Left forelimb (tissue), 1 donor: ENCODE measurements at regions not wholly inside any gene's neighbourhood (a gene's known extent, or its start where the extent isn't known, plus 50 kb on each side); places are given as distances from the start of the nearest gene placed in this dataset.
"Not testable (repeated sequence)": the region's sequence is repeated elsewhere in the genome, so short reads cannot be mapped to it uniquely, and the experiment has no call there.

Experiments
- DNase-seq: peaks from one replicate; pipeline ENCODE4 v3.0.0-alpha.2; 2018; ENCODE audit warnings: low spot score

DNA sequence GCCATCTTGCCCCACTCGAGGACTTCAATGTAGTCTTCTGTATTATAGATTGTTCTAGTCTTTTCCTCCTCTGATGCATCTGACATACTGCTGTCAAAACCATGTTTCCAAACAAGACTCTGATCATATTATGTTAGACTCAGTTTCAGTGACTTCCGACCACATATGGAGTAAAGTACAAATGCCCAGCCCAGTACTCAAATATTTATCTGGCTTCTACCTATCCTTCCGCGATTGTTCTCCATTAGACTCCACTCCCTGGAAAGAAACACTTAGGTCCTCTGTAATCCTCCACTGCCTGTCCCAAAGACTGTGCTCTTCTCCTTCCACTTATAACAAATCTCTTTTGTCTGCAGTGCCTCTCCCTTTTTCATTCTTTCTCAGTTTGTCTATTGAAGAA is 439.5 kb downstream of the EFNB2 start:
- DNase-seq = no peak

GRCh38 chr13:106095406-106095805 is 440.1 kb downstream of the EFNB2 start:
- DNase-seq = no peak

- DNase-seq = no peak
Observed at GRCh38 chr13:106090001-106090400, 445.5 kb downstream of the EFNB2 start.

- DNase-seq = no peak
Observed at GRCh38 chr13:106089261-106089980, 446.0 kb downstream of the EFNB2 start.

- DNase-seq = no peak
Observed at GRCh38 chr13:106088085-106088484, 447.4 kb downstream of the EFNB2 start.

- DNase-seq = no peak
Observed at GRCh38 chr13:106087201-106087600, 448.3 kb downstream of the EFNB2 start.

- no peak for DNase-seq
Observed at GRCh38 chr13:106083620-106084350, 451.7 kb downstream of the EFNB2 start.

GRCh38 chr13:106081221-106081620 is 454.2 kb downstream of the EFNB2 start:
- DNase-seq = not testable (repeated sequence)

- no peak for DNase-seq
Observed at GRCh38 chr13:106078191-106078590, 457.3 kb downstream of the EFNB2 start.

- DNase-seq = no peak
Observed at GRCh38 chr13:106077017-106077416, 458.4 kb downstream of the EFNB2 start.

- DNase-seq = no peak
Observed at GRCh38 chr13:106072014-106072413, 463.4 kb downstream of the EFNB2 start.

DNA sequence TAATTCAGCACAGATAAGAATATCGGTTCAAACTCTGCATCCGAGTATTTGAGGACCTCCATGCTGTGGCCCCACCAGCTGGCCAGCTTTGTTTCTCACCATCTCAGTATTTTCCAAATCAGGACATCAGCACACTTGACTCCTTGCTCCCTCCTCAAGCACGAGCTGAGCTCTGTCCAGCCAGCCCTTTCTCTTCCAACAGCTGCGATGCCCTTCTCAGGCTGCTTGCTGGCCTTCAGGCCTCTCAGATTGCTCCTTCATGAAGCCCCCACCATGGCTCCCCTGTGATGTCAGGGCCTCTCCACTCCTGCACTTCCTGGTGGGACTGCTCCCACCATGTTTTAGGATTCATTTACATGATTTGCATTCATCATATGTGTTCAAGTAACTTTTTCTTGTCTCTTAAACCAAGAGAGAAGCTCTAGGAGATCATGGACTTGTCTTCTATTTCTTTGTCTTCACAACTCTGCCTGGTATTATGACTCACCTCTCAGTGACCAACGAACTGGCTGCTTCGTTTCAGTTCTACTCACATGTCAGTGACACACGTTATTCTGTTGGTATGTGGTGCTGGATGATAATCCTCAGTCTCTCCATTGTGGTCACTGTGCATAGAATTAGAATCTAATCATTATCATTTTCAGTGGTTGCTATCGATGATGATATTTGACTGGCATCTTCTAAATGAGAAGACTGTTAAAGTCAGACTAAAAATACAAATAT is 471.7 kb downstream of the EFNB2 start:
- DNase-seq = no peak

GRCh38 chr13:106061781-106062180 is 473.7 kb downstream of the EFNB2 start:
- DNase-seq = no peak

DNA sequence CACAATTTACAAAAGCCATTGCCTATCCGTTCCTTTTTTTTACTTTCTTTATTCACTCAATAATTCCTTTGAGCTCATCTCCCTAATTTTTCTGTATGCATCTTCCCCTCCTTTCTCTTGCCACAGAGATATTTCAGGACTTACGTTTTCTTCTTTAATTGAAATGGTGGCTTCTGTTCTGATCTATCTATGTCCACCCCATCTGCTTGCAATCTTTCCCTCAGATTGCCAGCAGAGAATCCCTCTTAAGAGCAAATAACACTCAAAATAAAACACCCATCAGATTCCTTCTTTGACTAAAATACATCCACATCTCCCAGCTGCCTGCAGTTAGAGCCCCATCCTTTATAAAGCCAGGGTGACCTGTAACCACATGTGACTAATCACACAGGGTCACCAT is 478.6 kb downstream of the EFNB2 start:
- DNase-seq = no peak

DNA sequence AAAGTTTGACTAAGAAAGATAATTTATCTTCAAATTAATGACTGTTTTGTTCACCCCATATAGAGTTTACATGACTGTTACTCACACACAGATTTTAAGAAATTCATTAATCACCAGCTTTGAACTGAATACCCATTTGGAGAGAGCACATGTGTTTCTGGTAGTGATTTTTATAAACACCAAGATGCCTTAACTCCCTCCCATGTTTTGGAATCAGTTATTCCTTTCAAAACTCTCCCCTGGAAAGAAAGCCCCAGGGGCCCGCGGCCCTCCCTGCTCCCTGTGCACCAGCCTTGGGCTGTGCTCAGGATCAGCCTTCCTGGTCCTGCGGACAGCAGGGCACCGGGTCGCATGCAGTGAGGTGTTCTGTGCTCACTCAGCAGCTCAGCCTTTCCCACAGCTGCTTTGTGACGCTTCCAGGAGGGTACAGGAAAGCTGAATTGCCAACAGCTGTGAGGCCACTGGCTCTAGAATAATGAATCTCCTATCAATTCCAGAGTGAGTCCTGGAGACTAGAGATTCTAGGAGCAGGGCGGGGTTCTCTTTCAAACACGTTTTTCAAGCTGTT is 483.2 kb downstream of the EFNB2 start:
- DNase-seq = no peak

- DNase-seq = no peak
Observed at GRCh38 chr13:106049171-106049570, 486.3 kb downstream of the EFNB2 start.

DNA sequence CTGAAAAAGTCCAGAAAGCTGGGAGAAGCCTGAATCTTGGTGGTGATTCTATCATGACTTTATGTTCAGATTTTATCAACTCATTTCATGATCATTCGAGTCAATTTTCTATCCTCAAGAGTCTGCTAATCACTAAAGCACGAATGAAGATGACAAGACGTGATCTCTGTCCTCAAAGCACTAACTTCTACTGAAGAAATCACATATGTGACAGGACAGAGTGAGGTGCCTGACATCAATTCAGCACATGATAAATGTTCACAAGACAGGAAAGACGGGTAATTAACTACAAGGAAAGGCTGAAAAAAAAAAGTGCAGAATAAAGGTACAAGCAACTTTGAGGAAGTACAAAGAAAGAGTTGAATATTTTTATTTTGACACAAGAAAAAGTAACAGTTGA is 487.1 kb downstream of the EFNB2 start:
- no peak for DNase-seq

GRCh38 chr13:106047859-106048258 is 487.6 kb downstream of the EFNB2 start:
- no peak for DNase-seq

DNA sequence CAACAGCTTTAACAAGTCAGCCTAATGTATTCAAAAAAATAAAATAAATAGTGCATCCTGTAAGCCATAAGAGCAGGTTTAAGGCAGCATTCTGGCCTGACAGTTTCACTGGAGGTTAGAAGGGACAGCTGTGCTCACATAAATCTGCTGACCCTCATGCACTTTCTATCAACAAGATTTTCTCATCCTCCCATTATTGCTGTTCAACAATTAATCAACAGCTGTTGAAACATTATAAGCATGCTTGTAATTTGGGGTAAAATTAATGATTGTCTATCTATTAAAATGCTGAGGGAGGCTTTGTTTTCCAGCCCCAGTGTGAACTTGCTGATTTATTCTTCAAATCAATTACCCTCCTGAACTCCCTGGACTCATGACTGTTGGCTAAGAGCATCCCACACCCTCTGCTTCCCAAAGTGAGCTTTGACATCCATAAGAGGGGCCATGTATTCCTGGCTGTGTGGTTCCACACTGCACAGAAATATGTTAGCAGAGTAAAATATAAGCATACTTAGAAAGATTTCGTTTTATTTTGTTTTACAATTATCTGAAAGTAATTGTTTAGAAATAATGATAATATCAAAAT is 492.4 kb downstream of the EFNB2 start:
- no peak for DNase-seq

GRCh38 chr13:106041445-106041844 is 494.0 kb downstream of the EFNB2 start:
- no peak for DNase-seq

GRCh38 chr13:106038752-106039151 is 496.7 kb downstream of the EFNB2 start:
- no peak for DNase-seq

- no peak for DNase-seq
Observed at GRCh38 chr13:106036870-106037269, 498.6 kb downstream of the EFNB2 start.
